ENCODE measurements at regions not wholly inside any gene's neighbourhood (a gene's known extent, or its start where the extent isn't known, plus 50 kb on each side); places are given as distances from the start of the nearest gene placed in this dataset.

- H4K5ac ChIP-seq (ENCODE audit: low read depth, low read length) = no peak overlapping the region
- no peaks in the 10 kb centered on the region for H3K9me3 ChIP-seq (ENCODE audit: control insufficient read depth, insufficient read depth, low read length)
- no peaks in the 10 kb centered on the region for H3K79me1 ChIP-seq (ENCODE audit: low read depth in 1 of 2, low read length in 2 of 2)
- in situ Hi-C loops (cut with MboI; ENCODE audit: low sequenced_read_pairs) = no loop called here
- ChIA-PET CTCF (no interaction called here), POLR2A (ENCODE audit: unreplicated experiment) (no interaction called here)
- H2BK15ac ChIP-seq (ENCODE audit: low read depth, low read length) = no peak overlapping the region
- no peak overlapping the region for H3K4me3 ChIP-seq (ENCODE audit: insufficient read depth, low read depth, low read length)
- H4K8ac ChIP-seq (ENCODE audit: low read depth in 2 of 2, low read length in 2 of 2) = no peak overlapping the region
- H3K4me2 ChIP-seq (ENCODE audit: low read depth, low read length) = no peak overlapping the region
- dilution Hi-C loops (cut with HindIII; ENCODE audit: low sequenced_read_pairs, unreplicated experiment) = no loop called here
- BruUV-seq (replicated peaks) = no TSS peak
- H3K27ac ChIP-seq (ENCODE audit: insufficient read depth, low read length) = no peak overlapping the region
- intact Hi-C loops (cut with micrococcal nuclease) = no loop called here
- no peak overlapping the region for H2BK20ac ChIP-seq (ENCODE audit: low read depth, low read length)
- H3K27me3 ChIP-seq (ENCODE audit: control insufficient read depth, insufficient read depth, low read length) = no peaks in the 10 kb centered on the region
- H3K56ac ChIP-seq (ENCODE audit: extremely low read depth, insufficient read depth, low read length) = no peak overlapping the region
- ATAC-seq (ENCODE audit: low read depth) (no peak), DNase-seq (no peak)
- H2BK5ac ChIP-seq (ENCODE audit: low read depth, low read length, poor library complexity, severe bottlenecking) = no peak overlapping the region
- TF ChIP-seq RFX5 (IDR thresholded peaks at IDR 0.05; ENCODE audit: low read depth, low read length) (no peak), CHD1 (IDR thresholded peaks at IDR 0.05; ENCODE audit: low read depth, low read length) (no peak), BHLHE40 (IDR thresholded peaks at IDR 0.05; ENCODE audit: low read depth, low read length) (no peak), SMC3 (IDR thresholded peaks at IDR 0.05; ENCODE audit: low read depth, low read length) (no peak), RAD21 (IDR thresholded peaks at IDR 0.05; ENCODE audit: low read length) (no peak), POLR2A (IDR thresholded peaks at IDR 0.05; ENCODE audit: low read depth, low read length) (no peak), CEBPB (IDR thresholded peaks at IDR 0.05; ENCODE audit: low read depth, low read length) (no peak; the same call in 1 of the 2 replicates), MAZ (IDR thresholded peaks at IDR 0.05; ENCODE audit: borderline replicate concordance, low read depth, low read length) (no peak), MAFK (IDR thresholded peaks at IDR 0.05; ENCODE audit: low read depth, low read length) (no peak), NFE2L2 (IDR thresholded peaks at IDR 0.05; ENCODE audit: low read depth, low read length) (no peak), RCOR1 (IDR thresholded peaks at IDR 0.05; ENCODE audit: insufficient replicate concordance, low read length) (no peak), FOS (IDR thresholded peaks at IDR 0.05; ENCODE audit: low read depth, low read length) (no peak), CTCF (conservative IDR thresholded peaks at IDR 0.05; ENCODE audit: low read depth, low read length) (no peak)
- TF ChIP-seq, protein P1, sequence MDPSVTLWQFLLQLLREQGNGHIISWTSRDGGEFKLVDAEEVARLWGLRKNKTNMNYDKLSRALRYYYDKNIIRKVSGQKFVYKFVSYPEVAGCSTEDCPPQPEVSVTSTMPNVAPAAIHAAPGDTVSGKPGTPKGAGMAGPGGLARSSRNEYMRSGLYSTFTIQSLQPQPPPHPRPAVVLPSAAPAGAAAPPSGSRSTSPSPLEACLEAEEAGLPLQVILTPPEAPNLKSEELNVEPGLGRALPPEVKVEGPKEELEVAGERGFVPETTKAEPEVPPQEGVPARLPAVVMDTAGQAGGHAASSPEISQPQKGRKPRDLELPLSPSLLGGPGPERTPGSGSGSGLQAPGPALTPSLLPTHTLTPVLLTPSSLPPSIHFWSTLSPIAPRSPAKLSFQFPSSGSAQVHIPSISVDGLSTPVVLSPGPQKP (IDR thresholded peaks at IDR 0.05; ENCODE audit: borderline replicate concordance, low read depth, low read length) = no peak
- TF ChIP-seq, protein P2, sequence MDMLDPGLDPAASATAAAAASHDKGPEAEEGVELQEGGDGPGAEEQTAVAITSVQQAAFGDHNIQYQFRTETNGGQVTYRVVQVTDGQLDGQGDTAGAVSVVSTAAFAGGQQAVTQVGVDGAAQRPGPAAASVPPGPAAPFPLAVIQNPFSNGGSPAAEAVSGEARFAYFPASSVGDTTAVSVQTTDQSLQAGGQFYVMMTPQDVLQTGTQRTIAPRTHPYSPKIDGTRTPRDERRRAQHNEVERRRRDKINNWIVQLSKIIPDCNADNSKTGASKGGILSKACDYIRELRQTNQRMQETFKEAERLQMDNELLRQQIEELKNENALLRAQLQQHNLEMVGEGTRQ (IDR thresholded peaks at IDR 0.05; ENCODE audit: low read depth, low read length) = no peak
- H2AK5ac ChIP-seq (ENCODE audit: low read depth, low read length) = no peak overlapping the region
- no peaks in the 10 kb centered on the region for H3K4me1 ChIP-seq (ENCODE audit: control insufficient read depth, insufficient read depth, low read length)
- no peak overlapping the region for H2BK120ac ChIP-seq (ENCODE audit: low read depth, low read length)
- no peak overlapping the region for H3K18ac ChIP-seq (ENCODE audit: low read depth, low read length)
- 20% methylated on average over 1 of the region's 6 CpGs; no CpG with 5 or more reads in 1 of the 2 experiments for WGBS, 2 experiments (ENCODE audit: extremely low coverage in 2 of 2, insufficient read length in 1 of 2)
- H3K9me1 ChIP-seq (ENCODE audit: insufficient read depth, low read length) = no peaks in the 10 kb centered on the region
- no peak overlapping the region for H3K4ac ChIP-seq (ENCODE audit: low read depth, low read length)
- no peak overlapping the region for H3K9ac ChIP-seq (ENCODE audit: low read depth, low read length)
- no peaks in the 10 kb centered on the region for H4K20me1 ChIP-seq (ENCODE audit: insufficient read depth, low read length)
- no peak overlapping the region for H2AK9ac ChIP-seq (replicated peaks; ENCODE audit: low read depth, low read length, poor library complexity)
- H3K23ac ChIP-seq (ENCODE audit: low read depth, low read length) = no peak overlapping the region
- no peak overlapping the region for H3K14ac ChIP-seq (replicated peaks; ENCODE audit: low read depth, low read length)
- no peaks in the 10 kb centered on the region for H3K36me3 ChIP-seq (ENCODE audit: control insufficient read depth, insufficient read depth, low read length)
- H2AFZ ChIP-seq (replicated peaks; ENCODE audit: low read length, poor library complexity) = no peak overlapping the region
- no peak overlapping the region for H4K91ac ChIP-seq (ENCODE audit: insufficient read depth, low read depth, low read length)
Observed at GRCh38 chr10:84605802-84606201, 277.4 kb downstream of the CCSER2 start.
